ENCODE measurements at regions not wholly inside any gene's neighbourhood (a gene's known extent, or its start where the extent isn't known, plus 50 kb on each side); places are given as distances from the start of the nearest gene placed in this dataset.

DNA sequence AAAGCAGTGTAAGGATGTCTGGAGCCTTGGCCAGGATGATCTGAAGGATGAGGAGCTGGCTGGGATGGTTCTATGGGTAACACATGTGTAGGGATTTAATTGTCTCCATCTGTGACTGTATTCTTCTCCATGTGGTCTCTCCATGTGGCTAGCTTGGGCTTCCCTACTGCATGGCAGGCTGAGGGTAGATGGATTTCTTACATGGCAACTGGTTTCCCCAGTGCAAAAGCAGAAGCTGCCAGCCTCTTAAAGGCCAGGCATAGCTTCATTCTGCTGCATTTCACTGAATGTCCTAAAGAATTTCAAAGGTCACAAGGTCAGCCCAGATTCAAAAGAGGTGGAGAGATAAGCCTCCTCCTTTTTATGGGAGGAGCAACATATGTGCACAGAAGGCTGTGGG, 61.7 kb downstream of the XCL2 start:
- Histone ChIP-seq H3K27ac (no peak overlapping the region), H3K4me1 (peaks cover 36% of the 10 kb centered on the region), H3K27me3 (no peaks in the 10 kb centered on the region), H3K4me3 (no peak overlapping the region), H3K36me3 (no peaks in the 10 kb centered on the region), H3K9me3 (no peaks in the 10 kb centered on the region)
- intact Hi-C loops (cut with DNase I), result no loop called here
- DNase-seq, result no peak
- no peak for TF ChIP-seq CTCF (IDR thresholded peaks at IDR 0.05)
- no peak for ATAC-seq

- Histone ChIP-seq H3K4me3 (no peak overlapping the region), H3K27me3 (no peaks in the 10 kb centered on the region), H3K36me3 (no peaks in the 10 kb centered on the region), H3K27ac (no peak overlapping the region), H3K4me1 (peaks cover 36% of the 10 kb centered on the region), H3K9me3 (no peaks in the 10 kb centered on the region)
- intact Hi-C loops (cut with DNase I), result no loop called here
- no peak for TF ChIP-seq CTCF (IDR thresholded peaks at IDR 0.05)
- no peak for DNase-seq
- ATAC-seq, result no peak
Measured at GRCh38 chr1:168481586-168481985, 62.2 kb downstream of the XCL2 start.

DNA sequence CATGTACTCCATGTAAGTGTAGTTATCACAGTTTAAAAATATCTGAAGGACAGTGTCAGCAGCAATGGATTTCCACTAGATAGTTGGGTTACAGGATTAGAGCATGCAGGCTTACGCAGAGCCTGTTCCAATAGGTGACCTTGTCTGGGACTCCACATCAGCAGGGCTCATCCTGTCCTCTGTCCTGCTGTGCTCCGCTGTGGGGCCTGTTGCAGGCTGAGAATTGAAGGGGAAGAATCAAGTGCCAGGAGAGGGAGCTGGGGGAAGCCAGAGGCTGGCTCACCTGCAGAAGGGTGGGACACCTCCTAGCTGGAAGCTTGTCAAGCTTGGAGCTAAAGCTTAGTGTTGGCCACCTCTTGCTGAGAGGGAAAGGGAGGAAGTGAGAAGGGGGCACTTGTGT, 62.8 kb downstream of the XCL2 start:
- Histone ChIP-seq H3K36me3 (no peaks in the 10 kb centered on the region), H3K4me1 (peaks cover 36% of the 10 kb centered on the region), H3K27ac (no peak overlapping the region), H3K9me3 (no peaks in the 10 kb centered on the region), H3K27me3 (no peaks in the 10 kb centered on the region), H3K4me3 (no peak overlapping the region)
- no peak for TF ChIP-seq CTCF (IDR thresholded peaks at IDR 0.05)
- intact Hi-C loops (cut with DNase I), result no loop called here
- ATAC-seq (no peak), DNase-seq (no peak)

GRCh38 chr1:168477792-168478191, 66.0 kb downstream of the XCL2 start:
- no peak for ATAC-seq
- H3K27ac ChIP-seq, result no peak overlapping the region
- no peaks in the 10 kb centered on the region for H3K27me3 ChIP-seq
- TF ChIP-seq CTCF (IDR thresholded peaks at IDR 0.05), result no peak
- intact Hi-C loops (cut with DNase I), result no loop called here
- no peaks in the 10 kb centered on the region for H3K9me3 ChIP-seq
- H3K4me1 ChIP-seq, result peaks cover 10% of the 10 kb centered on the region
- DNase-seq, result no peak
- H3K4me3 ChIP-seq, result no peak overlapping the region
- no peaks in the 10 kb centered on the region for H3K36me3 ChIP-seq

DNA sequence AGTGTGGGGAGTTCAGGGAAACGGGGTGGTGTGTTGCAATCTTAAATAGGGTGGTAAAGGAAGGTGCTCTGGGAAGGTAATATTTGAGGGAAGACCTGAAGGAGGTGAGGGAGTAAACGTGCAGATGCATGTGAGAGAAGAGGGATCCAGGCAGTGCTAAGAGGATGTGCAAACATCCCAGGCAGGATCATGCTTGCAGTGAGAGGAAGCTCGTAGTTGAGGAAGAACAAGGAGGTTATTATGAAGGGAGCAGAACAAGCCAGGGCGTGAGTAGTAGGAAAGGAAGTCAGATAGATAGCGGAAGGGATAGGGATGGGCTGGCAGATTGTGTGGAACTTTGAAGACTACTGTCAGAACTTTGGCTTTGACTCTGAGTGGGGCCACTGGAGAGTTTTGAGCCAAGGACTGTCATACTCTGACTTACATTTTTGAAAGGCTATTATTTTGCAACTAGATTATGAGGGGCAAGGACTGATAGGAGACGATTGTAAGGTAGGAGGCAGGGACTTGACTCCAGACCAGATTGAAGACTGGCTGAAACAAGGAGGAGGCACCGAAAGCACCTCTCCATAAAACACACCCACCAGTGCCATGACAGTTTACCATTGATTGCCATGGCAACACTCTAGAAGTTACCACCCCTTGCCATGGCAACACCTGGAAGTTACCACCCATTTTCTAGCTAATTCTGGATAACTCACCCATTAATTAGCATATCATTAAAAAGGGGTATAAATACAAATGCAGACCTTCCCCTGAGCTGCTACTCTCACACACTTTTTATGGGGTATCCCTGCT, 67.0 kb downstream of the XCL2 start:
- TF ChIP-seq CTCF (IDR thresholded peaks at IDR 0.05), result no peak
- no peak for DNase-seq
- intact Hi-C loops (cut with DNase I), result no loop called here

More for the DNA sequence above, 67.0 kb downstream of the XCL2 start:
- Histone ChIP-seq H3K9me3 (no peaks in the 10 kb centered on the region), H3K27ac (no peak overlapping the region), H3K4me1 (peaks cover 10% of the 10 kb centered on the region), H3K36me3 (no peaks in the 10 kb centered on the region), H3K27me3 (no peaks in the 10 kb centered on the region), H3K4me3 (no peak overlapping the region)
- peak; percentile 76 for ATAC-seq
